Neural progenitor cell (in vitro differentiated cells): ENCODE measurements at regions not wholly inside any gene's neighbourhood (a gene's known extent, or its start where the extent isn't known, plus 50 kb on each side); places are given as distances from the start of the nearest gene placed in this dataset.

Experiments
- DNase-seq: peaks from one replicate; pipeline ENCODE4 v3.0.0-alpha.2; 2016; ENCODE audit warnings: low spot score
- H2AFZ ChIP-seq: fragments of 200-600 bp; sonication (generic); replicated peaks from 2 replicates; pipeline ENCODE4 v1.6.1; 2016; ENCODE audit warnings: antibody characterized with exemption
- H3F3A ChIP-seq: fragments of 200-600 bp; sonication (generic); 2 replicates; pipeline ENCODE4 v1.6.1; 2016; ENCODE audit warnings: antibody characterized with exemption, low read depth
- H3K27ac ChIP-seq: fragments of 200-600 bp; sonication (generic); 2 replicates; pipeline ENCODE4 v1.5.1; 2016; ENCODE audit warnings: mild to moderate bottlenecking
- H3K27me3 ChIP-seq: fragments of 200-600 bp; sonication (generic); 2 replicates; pipeline ENCODE4 v1.6.1; 2016; ENCODE audit warnings: mild to moderate bottlenecking, moderate library complexity
- H3K36me3 ChIP-seq: fragments of 200-600 bp; sonication (generic); 2 replicates; pipeline ENCODE4 v1.5.1; 2016
- H3K4me1 ChIP-seq: fragments of 200-600 bp; sonication (generic); 2 replicates; pipeline ENCODE4 v1.6.1; 2016; ENCODE audit warnings: mixed run types
- H3K4me2 ChIP-seq: fragments of 200-600 bp; sonication (generic); 2 replicates; pipeline ENCODE4 v1.6.1; 2016
- H3K4me3 ChIP-seq: fragments of 200-600 bp; sonication (generic); 2 replicates; pipeline ENCODE4 v1.5.1; 2016
- H3K79me2 ChIP-seq: fragments of 200-600 bp; sonication (generic); 2 replicates; pipeline ENCODE4 v1.6.1; 2016; ENCODE audit warnings: low read depth
- H3K9ac ChIP-seq: fragments of 200-600 bp; sonication (generic); 2 replicates; pipeline ENCODE4 v1.6.1; 2016
- H3K9me3 ChIP-seq: fragments of 200-600 bp; sonication (generic); 2 replicates; pipeline ENCODE4 v1.5.1; 2016; ENCODE audit warnings: low read depth
- H4K20me1 ChIP-seq: fragments of 200-600 bp; sonication (generic); 2 replicates; pipeline ENCODE4 v1.6.1; 2016; ENCODE audit warnings: low read depth
- H3K27ac Mint-ChIP-seq: 3 replicates; pipeline ENCODE4 v1.8.0; 2021; ENCODE audit warnings: mixed read lengths
- H3K27me3 Mint-ChIP-seq: 2 replicates; pipeline ENCODE4 v1.8.0; 2022; ENCODE audit warnings: low read depth, mild to moderate bottlenecking, inconsistent platforms, moderate library complexity, mixed read lengths; ENCODE audit not compliant: insufficient read depth
- H3K36me3 Mint-ChIP-seq: 3 replicates; pipeline ENCODE4 v1.8.0; 2021; ENCODE audit warnings: mixed read lengths
- H3K4me1 Mint-ChIP-seq: 3 replicates; pipeline ENCODE4 v1.8.0; 2021; ENCODE audit warnings: mixed read lengths
- H3K4me3 Mint-ChIP-seq: 3 replicates; pipeline ENCODE4 v1.8.0; 2021; ENCODE audit warnings: mild to moderate bottlenecking, moderate library complexity, mixed read lengths
- H3K9me3 Mint-ChIP-seq: 3 replicates; pipeline ENCODE4 v1.8.0; 2020; ENCODE audit warnings: mixed read lengths
- CTCF ChIP-seq: fragments of 200-600 bp; sonication (generic); IDR thresholded peaks from 2 replicates; pipeline ENCODE4 v1.5.1; 2017; ENCODE audit warnings: antibody characterized with exemption, mild to moderate bottlenecking
- EZH2 ChIP-seq: fragments of 200-600 bp; sonication (generic); IDR thresholded peaks from 2 replicates; pipeline ENCODE4 v1.6.1; 2017; ENCODE audit warnings: antibody characterized with exemption, mild to moderate bottlenecking, moderate library complexity
- EZH2phosphoT487 ChIP-seq: fragments of 200-600 bp; sonication (generic); IDR thresholded peaks from 2 replicates; pipeline ENCODE4 v1.6.1; 2017; ENCODE audit warnings: antibody characterized with exemption

GRCh38 chr4:58048491-58048890 is 938.3 kb upstream of the IGFBP7 start:
- Histone ChIP-seq H2AFZ (no peak overlapping the region), H3K4me2 (no peak overlapping the region), H3K36me3 (no peaks in the 10 kb centered on the region), H3K9ac (no peak overlapping the region), H3K4me1 (no peaks in the 10 kb centered on the region), H3K9me3 (no peaks in the 10 kb centered on the region), H3F3A (no peaks in the 10 kb centered on the region), H3K27me3 (no peaks in the 10 kb centered on the region), H4K20me1 (no peaks in the 10 kb centered on the region), H3K27ac (no peak overlapping the region), H3K4me3 (no peak overlapping the region), H3K79me2 (no peaks in the 10 kb centered on the region)
- Mint-ChIP-seq H3K36me3 (no peaks in the 10 kb centered on the region), H3K27me3 (no peaks in the 10 kb centered on the region), H3K27ac (no peak overlapping the region), H3K9me3 (peaks cover 4% of the 10 kb centered on the region), H3K4me3 (no peak overlapping the region), H3K4me1 (no peaks in the 10 kb centered on the region)
- TF ChIP-seq EZH2: no peak
- no peak for TF ChIP-seq EZH2phosphoT487
- no peak for TF ChIP-seq CTCF
- DNase-seq: no peak

GRCh38 chr4:58042176-58042575 is 932.0 kb upstream of the IGFBP7 start:
- H3K79me2 ChIP-seq: no peaks in the 10 kb centered on the region
- no peaks in the 10 kb centered on the region for H4K20me1 ChIP-seq
- no peak for TF ChIP-seq EZH2
- TF ChIP-seq EZH2phosphoT487: no peak
- Mint-ChIP-seq H3K9me3 (peaks cover 11% of the 10 kb centered on the region), H3K4me3 (no peak overlapping the region), H3K27ac (no peak overlapping the region), H3K4me1 (no peaks in the 10 kb centered on the region), H3K36me3 (no peaks in the 10 kb centered on the region), H3K27me3 (no peaks in the 10 kb centered on the region)
- no peaks in the 10 kb centered on the region for H3K9me3 ChIP-seq
- H3K9ac ChIP-seq: no peak overlapping the region
- no peak overlapping the region for H3K4me3 ChIP-seq
- DNase-seq: no peak
- no peaks in the 10 kb centered on the region for H3F3A ChIP-seq
- no peak overlapping the region for H3K27ac ChIP-seq
- H3K4me2 ChIP-seq: no peak overlapping the region
- H3K36me3 ChIP-seq: no peaks in the 10 kb centered on the region
- no peaks in the 10 kb centered on the region for H3K27me3 ChIP-seq
- H3K4me1 ChIP-seq: no peaks in the 10 kb centered on the region
- H2AFZ ChIP-seq: no peak overlapping the region

- DNase-seq: no peak
- peaks cover 2% of the 10 kb centered on the region for H3K4me1 Mint-ChIP-seq
- TF ChIP-seq EZH2: no peak
- no peak for TF ChIP-seq CTCF
- TF ChIP-seq EZH2phosphoT487: no peak
- no peak overlapping the region for H3K27ac ChIP-seq
- H3F3A ChIP-seq: no peaks in the 10 kb centered on the region
- H3K27me3 ChIP-seq: no peaks in the 10 kb centered on the region
- no peaks in the 10 kb centered on the region for H3K27me3 Mint-ChIP-seq
- no peak overlapping the region for H3K9ac ChIP-seq
- H3K4me2 ChIP-seq: no peak overlapping the region
- no peaks in the 10 kb centered on the region for H3K9me3 ChIP-seq
- H2AFZ ChIP-seq: no peak overlapping the region
- H3K4me3 ChIP-seq: no peak overlapping the region
- H3K36me3 ChIP-seq: no peaks in the 10 kb centered on the region
- H3K27ac Mint-ChIP-seq: no peak overlapping the region
- no peaks in the 10 kb centered on the region for H4K20me1 ChIP-seq
- peaks cover 9% of the 10 kb centered on the region for H3K4me1 ChIP-seq
- H3K36me3 Mint-ChIP-seq: no peaks in the 10 kb centered on the region
- H3K79me2 ChIP-seq: no peaks in the 10 kb centered on the region
- H3K9me3 Mint-ChIP-seq: no peaks in the 10 kb centered on the region
- H3K4me3 Mint-ChIP-seq: no peak overlapping the region
Measured at GRCh38 chr4:57993944-57994343, 883.8 kb upstream of the IGFBP7 start.

- Histone ChIP-seq H3K4me1 (peaks cover 9% of the 10 kb centered on the region), H3K9ac (no peak overlapping the region), H3K27ac (no peak overlapping the region), H3K4me3 (no peak overlapping the region), H3K27me3 (no peaks in the 10 kb centered on the region), H3K79me2 (no peaks in the 10 kb centered on the region), H3K4me2 (no peak overlapping the region), H3K36me3 (no peaks in the 10 kb centered on the region), H2AFZ (no peak overlapping the region), H3K9me3 (no peaks in the 10 kb centered on the region), H3F3A (no peaks in the 10 kb centered on the region), H4K20me1 (no peaks in the 10 kb centered on the region)
- peak; percentile 42 for DNase-seq
- Mint-ChIP-seq H3K9me3 (no peaks in the 10 kb centered on the region), H3K27me3 (no peaks in the 10 kb centered on the region), H3K27ac (no peak overlapping the region), H3K4me1 (peaks cover 2% of the 10 kb centered on the region), H3K36me3 (no peaks in the 10 kb centered on the region), H3K4me3 (no peak overlapping the region)
- TF ChIP-seq EZH2phosphoT487 (no peak), CTCF (no peak), EZH2 (no peak)
Measured at GRCh38 chr4:57989430-57989829, 879.2 kb upstream of the IGFBP7 start.
